H1 (cell line): ENCODE measurements at regions not wholly inside any gene's neighbourhood (a gene's known extent, or its start where the extent isn't known, plus 50 kb on each side); places are given as distances from the start of the nearest gene placed in this dataset.

ENCODE experiments used
- CTCF ChIA-PET: fragments of 300-600 bp; sonication (Branson Sonifier 250); formaldehyde crosslinking; loops from one replicate; lab custom pipeline; 2021; ENCODE audit not compliant: partially characterized antibody; lab: Charles Lee
- POLR2A ChIA-PET: fragments of 300-600 bp; sonication (Branson Sonifier 250); formaldehyde crosslinking; loops from one replicate; lab custom pipeline; 2021; ENCODE audit warnings: inconsistent platforms; ENCODE audit not compliant: partially characterized antibody; lab: Charles Lee
- DNase-seq, 2 experiments: peaks; one replicate each; pipeline versions ENCODE4 v3.0.0 to v3.0.0-alpha.2; 2010 to 2022; ENCODE audit warnings: low spot score in 2 of 2, low read depth in 1 of 2, mixed read lengths in 1 of 2
- FAIRE-seq: peaks from 2 replicates; lab custom pipeline; 2011; peaks lifted over from hg19 to GRCh38; lab: Jason Lieb, UNC
- H2AFZ ChIP-seq: 2 replicates; pipeline ENCODE4 v1.8.1; 2012; ENCODE audit warnings: low read length, inconsistent platforms
- H2AK5ac ChIP-seq: 2 replicates; pipeline ENCODE4 v1.6.1; 2013; ENCODE audit warnings: low read depth, low read length
- H2BK120ac ChIP-seq: replicated peaks from 2 replicates; pipeline ENCODE3; 2013; ENCODE audit warnings: low read depth, low read length, inconsistent platforms
- H2BK12ac ChIP-seq: 2 replicates; pipeline ENCODE4 v1.6.1; 2013; ENCODE audit warnings: low read depth, low read length
- H2BK15ac ChIP-seq: 2 replicates; pipeline ENCODE4 v1.6.1; 2013; ENCODE audit warnings: low read length
- H2BK20ac ChIP-seq: 2 replicates; pipeline ENCODE4 v1.6.1; 2013; ENCODE audit warnings: low read length
- H2BK5ac ChIP-seq: 2 replicates; pipeline ENCODE4 v1.6.1; 2013; ENCODE audit warnings: low read depth, low read length
- H3K14ac ChIP-seq: 2 replicates; pipeline ENCODE4 v1.6.1; 2013; ENCODE audit warnings: inconsistent platforms; ENCODE audit not compliant: insufficient read length
- H3K18ac ChIP-seq: 2 replicates; pipeline ENCODE4 v1.6.1; 2013; ENCODE audit warnings: low read length; ENCODE audit errors: extremely low read depth
- H3K23ac ChIP-seq: 2 replicates; pipeline ENCODE4 v1.6.1; 2013; ENCODE audit warnings: inconsistent platforms; ENCODE audit not compliant: insufficient read length
- H3K23me2 ChIP-seq: 2 replicates; pipeline ENCODE4 v1.6.1; 2013; ENCODE audit warnings: low read depth, low read length
- H3K27ac ChIP-seq: 2 replicates; pipeline ENCODE4 v1.6.1; 2011; ENCODE audit warnings: low read depth, low read length, inconsistent platforms
- H3K27me3 ChIP-seq, 4 experiments: replicated peaks in 1 of 4; 1 replicate in 1 of 4; 2 replicates in 3 of 4; pipeline versions ENCODE4 v1.6.1 to v1.8.1; 2011 to 2013; ENCODE audit warnings: low read length in 3 of 4, mild to moderate bottlenecking in 3 of 4, inconsistent platforms in 2 of 4, mixed read lengths in 2 of 4, moderate library complexity in 1 of 4; ENCODE audit not compliant: control insufficient read depth in 3 of 4, insufficient read depth in 3 of 4; ENCODE audit errors: extremely low read depth in 1 of 4
- H3K36me3 ChIP-seq, 4 experiments: 2 replicates each; pipeline versions ENCODE4 v1.6.1 to v1.8.1; 2011 to 2013; ENCODE audit warnings: mild to moderate bottlenecking in 4 of 4, low read length in 3 of 4, moderate library complexity in 2 of 4, control low read depth in 1 of 4, inconsistent platforms in 1 of 4; ENCODE audit not compliant: insufficient read depth in 4 of 4, control insufficient read depth in 2 of 4
- H3K4ac ChIP-seq: replicated peaks from 2 replicates; pipeline ENCODE3; 2013; ENCODE audit warnings: low read length, low read depth, mixed read lengths, inconsistent platforms; ENCODE audit not compliant: insufficient read length
- H3K4me1 ChIP-seq, 4 experiments: replicated peaks in 1 of 4; 1 replicate in 1 of 4; 2 replicates in 3 of 4; pipeline versions ENCODE4 v1.6.1 to v1.8.1; 2011 to 2013; ENCODE audit warnings: low read length in 3 of 4, inconsistent platforms in 2 of 4, mixed read lengths in 1 of 4; ENCODE audit not compliant: insufficient read depth in 4 of 4, control insufficient read depth in 3 of 4
- H3K4me2 ChIP-seq, 2 experiments: 2 replicates each; pipeline versions ENCODE4 v1.6.1 to v1.8.1; 2011 to 2013; ENCODE audit warnings: low read depth in 2 of 2, low read length in 2 of 2, control low read depth in 1 of 2, inconsistent platforms in 1 of 2, mild to moderate bottlenecking in 1 of 2; ENCODE audit not compliant: insufficient read depth in 1 of 2
- H3K4me3 ChIP-seq, 4 experiments: fragments of 200-600, 300-600 bp in 1 of 4; sonication (generic), shearing (Covaris generic), sonication (Bioruptor Twin) in 1 of 4; 2 replicates each; pipeline versions ENCODE4 v1.5.1 to v1.8.1; 2011 to 2016; ENCODE audit warnings: low read length in 4 of 4, low read depth in 3 of 4, control low read depth in 2 of 4, inconsistent platforms in 2 of 4, mild to moderate bottlenecking in 2 of 4, mixed read lengths in 1 of 4, moderate library complexity in 1 of 4; ENCODE audit not compliant: insufficient read depth in 2 of 4; ENCODE audit errors: extremely low read depth in 1 of 4
- H3K56ac ChIP-seq: replicated peaks from 2 replicates; pipeline ENCODE3; 2013; ENCODE audit warnings: low read depth, mild to moderate bottlenecking, mixed read lengths, low read length, inconsistent platforms; ENCODE audit not compliant: insufficient read length
- H3K79me1 ChIP-seq: 2 replicates; pipeline ENCODE4 v1.6.1; 2013; ENCODE audit warnings: low read depth, low read length, control low read depth
- H3K79me2 ChIP-seq, 2 experiments: 2 replicates each; pipeline versions ENCODE4 v1.6.1 to v1.8.1; 2012 to 2013; ENCODE audit warnings: low read length in 2 of 2, mild to moderate bottlenecking in 2 of 2, inconsistent platforms in 1 of 2; ENCODE audit not compliant: insufficient read depth in 2 of 2, control insufficient read depth in 1 of 2
- H3K9ac ChIP-seq, 4 experiments: replicated peaks in 1 of 4; 1 replicate in 1 of 4; 2 replicates in 3 of 4; pipeline versions ENCODE4 v1.6.1 to v1.8.1; 2011 to 2013; ENCODE audit warnings: low read depth in 3 of 4, low read length in 3 of 4, control low read depth in 2 of 4, mild to moderate bottlenecking in 2 of 4, moderate library complexity in 2 of 4, inconsistent platforms in 1 of 4; ENCODE audit errors: extremely low read depth in 1 of 4
- H3K9me3 ChIP-seq, 2 experiments: 2 replicates each; pipeline versions ENCODE4 v1.6.1 to v1.8.1; 2012 to 2013; ENCODE audit warnings: mild to moderate bottlenecking in 2 of 2, moderate library complexity in 2 of 2, control low read depth in 1 of 2, inconsistent platforms in 1 of 2, low read depth in 1 of 2, low read length in 1 of 2, mixed read lengths in 1 of 2; ENCODE audit not compliant: insufficient read depth in 2 of 2
- H4K20me1 ChIP-seq, 2 experiments: replicated peaks in 1 of 2; 2 replicates each; pipeline versions ENCODE3 to v1.8.1; 2011 to 2013; ENCODE audit warnings: inconsistent platforms in 2 of 2, low read length in 2 of 2, mild to moderate bottlenecking in 1 of 2; ENCODE audit not compliant: insufficient read depth in 2 of 2, control insufficient read depth in 1 of 2
- H4K5ac ChIP-seq: 2 replicates; pipeline ENCODE4 v1.6.1; 2013; ENCODE audit warnings: low read length, low read depth, mixed read lengths, inconsistent platforms; ENCODE audit not compliant: insufficient read length
- H4K8ac ChIP-seq: 2 replicates; pipeline ENCODE4 v1.8.0; 2013; ENCODE audit warnings: mild to moderate bottlenecking, moderate library complexity, low read length, inconsistent platforms; ENCODE audit not compliant: insufficient read depth; ENCODE audit errors: extremely low read depth
- H4K91ac ChIP-seq: replicated peaks from 2 replicates; pipeline ENCODE3; 2013; ENCODE audit warnings: low read length, mixed read lengths, inconsistent platforms; ENCODE audit not compliant: insufficient read length
- CHD1 ChIP-seq: IDR thresholded peaks from 2 replicates; pipeline ENCODE4 v1.6.1; 2012; ENCODE audit warnings: low read depth, low read length, improper control_type of control experiment
- EP300 ChIP-seq, 2 experiments: IDR thresholded peaks; 1 replicate in 1 of 2; 2 replicates in 1 of 2; pipeline ENCODE4 v1.6.1; 2011 to 2012; ENCODE audit warnings: low read depth in 2 of 2, low read length in 2 of 2, mild to moderate bottlenecking in 2 of 2, borderline replicate concordance in 1 of 2, inconsistent platforms in 1 of 2, moderate library complexity in 1 of 2
- HDAC2 ChIP-seq, 2 experiments: fragments of 300-600 bp in 1 of 2; sonication (generic) in 1 of 2; IDR thresholded peaks; 2 replicates each; pipeline ENCODE4 v1.6.1; 2011 to 2012; ENCODE audit warnings: low read depth in 2 of 2, low read length in 2 of 2, mild to moderate bottlenecking in 2 of 2, moderate library complexity in 2 of 2, borderline replicate concordance in 1 of 2, inconsistent platforms in 1 of 2
- NANOG ChIP-seq: IDR thresholded peaks from 2 replicates; pipeline ENCODE4 v1.6.1; 2011; ENCODE audit warnings: low read length, low read depth, mild to moderate bottlenecking, inconsistent platforms; ENCODE audit not compliant: insufficient read depth, poor library complexity, severe bottlenecking
- RAD21 ChIP-seq, 2 experiments: IDR thresholded peaks in 1 of 2; conservative IDR thresholded peaks in 1 of 2; 2 replicates each; pipeline ENCODE4 v1.6.1; 2011; ENCODE audit warnings: low read depth in 2 of 2, low read length in 2 of 2, improper control_type of control experiment in 1 of 2, inconsistent platforms in 1 of 2, mild to moderate bottlenecking in 1 of 2, moderate library complexity in 1 of 2
- SRF ChIP-seq: IDR thresholded peaks from 2 replicates; pipeline ENCODE4 v1.6.1; 2011; ENCODE audit warnings: mild to moderate bottlenecking, low read depth, low read length, moderate library complexity
- TAF1 ChIP-seq: IDR thresholded peaks from 2 replicates; pipeline ENCODE4 v1.6.1; 2011; ENCODE audit warnings: mild to moderate bottlenecking, low read depth, low read length
- TBP ChIP-seq: IDR thresholded peaks from 2 replicates; pipeline ENCODE4 v1.6.1; 2011; ENCODE audit warnings: low read depth, low read length, improper control_type of control experiment
- TCF12 ChIP-seq: IDR thresholded peaks from 2 replicates; pipeline ENCODE4 v1.6.1; 2011; ENCODE audit warnings: low read depth, mild to moderate bottlenecking, low read length
- WGBS, 2 experiments: shearing (Covaris generic) in 1 of 2; methylation state at CpG; one replicate each; pipeline versions ENCODE4 v1.1.6 to v1.1.7; 2013 to 2015; ENCODE audit warnings: low lambda C conversion rate in 2 of 2, mixed read lengths in 2 of 2, inconsistent platforms in 1 of 2, low coverage in 1 of 2, missing lambda C conversion rate in 1 of 2; ENCODE audit not compliant: insufficient replicate concordance in 2 of 2, insufficient coverage in 1 of 2, insufficient read length in 1 of 2; ENCODE audit errors: extremely low coverage in 1 of 2, missing lambda C conversion rate in 1 of 2; 5-methylcytosine and 5-hydroxymethylcytosine counted together

GRCh38 chr10:57786850-57787750 is 480.6 kb downstream of the IPMK start:
- peak; percentile 42 for FAIRE-seq
- Histone ChIP-seq H4K5ac (peak overlapping the region; percentile 98), H3K36me3 (peaks cover 0 to 5% (median 1%) of the 10 kb centered on the region in 4 experiments; a peak in 1 of 8 replicates), H2BK120ac (no peak overlapping the region), H2BK20ac (no peak overlapping the region), H2AK5ac (no peak overlapping the region), H2BK15ac (no peak overlapping the region), H3K4me3 (peak overlapping the region in 1 of 4 experiments; percentile 27; a peak in 1 of 8 replicates), H3K56ac (no peak overlapping the region), H3K79me1 (no peaks in the 10 kb centered on the region), H4K8ac (no peak overlapping the region), H3K23ac (no peak overlapping the region), H3K79me2 (no peaks in the 10 kb centered on the region), H3K4ac (no peak overlapping the region), H2BK12ac (no peak overlapping the region), H3K4me1 (peaks cover 0 to 12% (median 7%) of the 10 kb centered on the region in 4 experiments; a peak in 6 of 7 replicates), H3K14ac (no peak overlapping the region), H3K27ac (peak overlapping the region; percentile 55; the same call in 1 of the 2 replicates), H4K91ac (no peak overlapping the region), H2AFZ (no peak overlapping the region), H3K4me2 (peak overlapping the region; percentile 19 to 37), H4K20me1 (no peaks in the 10 kb centered on the region), H3K27me3 (no peaks in the 10 kb centered on the region), H3K9ac (no peak overlapping the region), H3K18ac (no peak overlapping the region), H2BK5ac (peak overlapping the region; percentile 97; the same call in 1 of the 2 replicates), H3K23me2 (no peaks in the 10 kb centered on the region), H3K9me3 (peaks cover 3 to 4% of the 10 kb centered on the region in 2 experiments; a peak in 2 of 4 replicates)
- POLR2A ChIA-PET = interaction anchor here (0.6 kb wide), 1 partner anchor 152 kb away, joined by 5 read pairs; no protein-coding TSS in a partner anchor
- WGBS, 2 experiments = 17% methylated on average over 6 of the region's 6 CpGs; no CpG with 5 or more reads in 1 of the 2 experiments
- CTCF ChIA-PET = no interaction called here
- peak in 1 of 2 experiments; percentile 29 for DNase-seq
- TF ChIP-seq TAF1 = no peak
- peak; percentile 45 for TF ChIP-seq NANOG
- TF ChIP-seq RAD21 (IDR thresholded peaks at IDR 0.05 in 1 of 2, conservative IDR thresholded peaks at IDR 0.05 in 1 of 2; ENCODE audit: low read depth in 2 of 2, low read length in 2 of 2) = no peak
- peak; percentile 45; the same call in 1 of the 2 replicates for TF ChIP-seq TCF12
- no peak for TF ChIP-seq SRF
- no peak for TF ChIP-seq TBP
- 0 out of 4 replicates have a peak, but pooled peaks of 1 of the 2 experiments have one; percentile 7 for TF ChIP-seq HDAC2 (IDR thresholded peaks at IDR 0.05; ENCODE audit: borderline replicate concordance in 1 of 2, low read depth in 2 of 2, low read length in 2 of 2)
- no peak for TF ChIP-seq EP300 (IDR thresholded peaks at IDR 0.05; ENCODE audit: borderline replicate concordance in 1 of 2, low read depth in 2 of 2, low read length in 2 of 2)
- no peak for TF ChIP-seq CHD1
